Amygdala (tissue), 56 donors: ENCODE measurements at regions not wholly inside any gene's neighbourhood (a gene's known extent, or its start where the extent isn't known, plus 50 kb on each side); places are given as distances from the start of the nearest gene placed in this dataset.

Source experiments
- DNase-seq, 56 donors: peaks; one replicate each; lab custom pipeline; 2025; lab: John Stamatoyannopoulos, UW

- DNase-seq: no peak
Observed at GRCh38 chr2:221360312-221360711, 211.8 kb downstream of the EPHA4 start.

- DNase-seq: no peak
Observed at GRCh38 chr2:221360742-221361141, 211.4 kb downstream of the EPHA4 start.

GRCh38 chr2:221361633-221362032 lies 210.5 kb downstream of the EPHA4 start:
- no peak for DNase-seq

- DNase-seq: no peak
Observed at GRCh38 chr2:221364672-221365071, 207.4 kb downstream of the EPHA4 start.
